H1 (cell line): ENCODE measurements at regions not wholly inside any gene's neighbourhood (a gene's known extent, or its start where the extent isn't known, plus 50 kb on each side); places are given as distances from the start of the nearest gene placed in this dataset.

Experiments used
- CTCF ChIA-PET: fragments of 300-600 bp; sonication (Branson Sonifier 250); formaldehyde crosslinking; loops from one replicate; lab custom pipeline; 2021; ENCODE audit not compliant: partially characterized antibody; lab: Charles Lee
- POLR2A ChIA-PET: fragments of 300-600 bp; sonication (Branson Sonifier 250); formaldehyde crosslinking; loops from one replicate; lab custom pipeline; 2021; ENCODE audit warnings: inconsistent platforms; ENCODE audit not compliant: partially characterized antibody; lab: Charles Lee
- DNase-seq, 2 experiments: peaks; one replicate each; pipeline versions ENCODE4 v3.0.0 to v3.0.0-alpha.2; 2010 to 2022; ENCODE audit warnings: low spot score in 2 of 2, low read depth in 1 of 2, mixed read lengths in 1 of 2
- FAIRE-seq: peaks from 2 replicates; lab custom pipeline; 2011; peaks lifted over from hg19 to GRCh38; lab: Jason Lieb, UNC
- H2AFZ ChIP-seq: 2 replicates; pipeline ENCODE4 v1.8.1; 2012; ENCODE audit warnings: low read length, inconsistent platforms
- H2AK5ac ChIP-seq: 2 replicates; pipeline ENCODE4 v1.6.1; 2013; ENCODE audit warnings: low read depth, low read length
- H2BK120ac ChIP-seq: replicated peaks from 2 replicates; pipeline ENCODE3; 2013; ENCODE audit warnings: low read depth, low read length, inconsistent platforms
- H2BK12ac ChIP-seq: 2 replicates; pipeline ENCODE4 v1.6.1; 2013; ENCODE audit warnings: low read depth, low read length
- H2BK15ac ChIP-seq: 2 replicates; pipeline ENCODE4 v1.6.1; 2013; ENCODE audit warnings: low read length
- H2BK20ac ChIP-seq: 2 replicates; pipeline ENCODE4 v1.6.1; 2013; ENCODE audit warnings: low read length
- H2BK5ac ChIP-seq: 2 replicates; pipeline ENCODE4 v1.6.1; 2013; ENCODE audit warnings: low read depth, low read length
- H3K14ac ChIP-seq: 2 replicates; pipeline ENCODE4 v1.6.1; 2013; ENCODE audit warnings: inconsistent platforms; ENCODE audit not compliant: insufficient read length
- H3K18ac ChIP-seq: 2 replicates; pipeline ENCODE4 v1.6.1; 2013; ENCODE audit warnings: low read length; ENCODE audit errors: extremely low read depth
- H3K23ac ChIP-seq: 2 replicates; pipeline ENCODE4 v1.6.1; 2013; ENCODE audit warnings: inconsistent platforms; ENCODE audit not compliant: insufficient read length
- H3K23me2 ChIP-seq: 2 replicates; pipeline ENCODE4 v1.6.1; 2013; ENCODE audit warnings: low read depth, low read length
- H3K27ac ChIP-seq: 2 replicates; pipeline ENCODE4 v1.6.1; 2011; ENCODE audit warnings: low read depth, low read length, inconsistent platforms
- H3K27me3 ChIP-seq, 4 experiments: replicated peaks in 1 of 4; 1 replicate in 1 of 4; 2 replicates in 3 of 4; pipeline versions ENCODE4 v1.6.1 to v1.8.1; 2011 to 2013; ENCODE audit warnings: low read length in 3 of 4, mild to moderate bottlenecking in 3 of 4, inconsistent platforms in 2 of 4, mixed read lengths in 2 of 4, moderate library complexity in 1 of 4; ENCODE audit not compliant: control insufficient read depth in 3 of 4, insufficient read depth in 3 of 4; ENCODE audit errors: extremely low read depth in 1 of 4
- H3K36me3 ChIP-seq, 4 experiments: 2 replicates each; pipeline versions ENCODE4 v1.6.1 to v1.8.1; 2011 to 2013; ENCODE audit warnings: mild to moderate bottlenecking in 4 of 4, low read length in 3 of 4, moderate library complexity in 2 of 4, control low read depth in 1 of 4, inconsistent platforms in 1 of 4; ENCODE audit not compliant: insufficient read depth in 4 of 4, control insufficient read depth in 2 of 4
- H3K4ac ChIP-seq: replicated peaks from 2 replicates; pipeline ENCODE3; 2013; ENCODE audit warnings: low read length, low read depth, mixed read lengths, inconsistent platforms; ENCODE audit not compliant: insufficient read length
- H3K4me1 ChIP-seq, 4 experiments: replicated peaks in 1 of 4; 1 replicate in 1 of 4; 2 replicates in 3 of 4; pipeline versions ENCODE4 v1.6.1 to v1.8.1; 2011 to 2013; ENCODE audit warnings: low read length in 3 of 4, inconsistent platforms in 2 of 4, mixed read lengths in 1 of 4; ENCODE audit not compliant: insufficient read depth in 4 of 4, control insufficient read depth in 3 of 4
- H3K4me2 ChIP-seq, 2 experiments: 2 replicates each; pipeline versions ENCODE4 v1.6.1 to v1.8.1; 2011 to 2013; ENCODE audit warnings: low read depth in 2 of 2, low read length in 2 of 2, control low read depth in 1 of 2, inconsistent platforms in 1 of 2, mild to moderate bottlenecking in 1 of 2; ENCODE audit not compliant: insufficient read depth in 1 of 2
- H3K4me3 ChIP-seq, 4 experiments: fragments of 200-600, 300-600 bp in 1 of 4; sonication (generic), shearing (Covaris generic), sonication (Bioruptor Twin) in 1 of 4; 2 replicates each; pipeline versions ENCODE4 v1.5.1 to v1.8.1; 2011 to 2016; ENCODE audit warnings: low read length in 4 of 4, low read depth in 3 of 4, control low read depth in 2 of 4, inconsistent platforms in 2 of 4, mild to moderate bottlenecking in 2 of 4, mixed read lengths in 1 of 4, moderate library complexity in 1 of 4; ENCODE audit not compliant: insufficient read depth in 2 of 4; ENCODE audit errors: extremely low read depth in 1 of 4
- H3K56ac ChIP-seq: replicated peaks from 2 replicates; pipeline ENCODE3; 2013; ENCODE audit warnings: low read depth, mild to moderate bottlenecking, mixed read lengths, low read length, inconsistent platforms; ENCODE audit not compliant: insufficient read length
- H3K79me1 ChIP-seq: 2 replicates; pipeline ENCODE4 v1.6.1; 2013; ENCODE audit warnings: low read depth, low read length, control low read depth
- H3K79me2 ChIP-seq, 2 experiments: 2 replicates each; pipeline versions ENCODE4 v1.6.1 to v1.8.1; 2012 to 2013; ENCODE audit warnings: low read length in 2 of 2, mild to moderate bottlenecking in 2 of 2, inconsistent platforms in 1 of 2; ENCODE audit not compliant: insufficient read depth in 2 of 2, control insufficient read depth in 1 of 2
- H3K9ac ChIP-seq, 4 experiments: replicated peaks in 1 of 4; 1 replicate in 1 of 4; 2 replicates in 3 of 4; pipeline versions ENCODE4 v1.6.1 to v1.8.1; 2011 to 2013; ENCODE audit warnings: low read depth in 3 of 4, low read length in 3 of 4, control low read depth in 2 of 4, mild to moderate bottlenecking in 2 of 4, moderate library complexity in 2 of 4, inconsistent platforms in 1 of 4; ENCODE audit errors: extremely low read depth in 1 of 4
- H3K9me3 ChIP-seq, 2 experiments: 2 replicates each; pipeline versions ENCODE4 v1.6.1 to v1.8.1; 2012 to 2013; ENCODE audit warnings: mild to moderate bottlenecking in 2 of 2, moderate library complexity in 2 of 2, control low read depth in 1 of 2, inconsistent platforms in 1 of 2, low read depth in 1 of 2, low read length in 1 of 2, mixed read lengths in 1 of 2; ENCODE audit not compliant: insufficient read depth in 2 of 2
- H4K20me1 ChIP-seq, 2 experiments: replicated peaks in 1 of 2; 2 replicates each; pipeline versions ENCODE3 to v1.8.1; 2011 to 2013; ENCODE audit warnings: inconsistent platforms in 2 of 2, low read length in 2 of 2, mild to moderate bottlenecking in 1 of 2; ENCODE audit not compliant: insufficient read depth in 2 of 2, control insufficient read depth in 1 of 2
- H4K5ac ChIP-seq: 2 replicates; pipeline ENCODE4 v1.6.1; 2013; ENCODE audit warnings: low read length, low read depth, mixed read lengths, inconsistent platforms; ENCODE audit not compliant: insufficient read length
- H4K8ac ChIP-seq: 2 replicates; pipeline ENCODE4 v1.8.0; 2013; ENCODE audit warnings: mild to moderate bottlenecking, moderate library complexity, low read length, inconsistent platforms; ENCODE audit not compliant: insufficient read depth; ENCODE audit errors: extremely low read depth
- H4K91ac ChIP-seq: replicated peaks from 2 replicates; pipeline ENCODE3; 2013; ENCODE audit warnings: low read length, mixed read lengths, inconsistent platforms; ENCODE audit not compliant: insufficient read length
- CBX5 ChIP-seq: fragments of 300-800, 300-1000 bp; sonication (generic); IDR thresholded peaks from 2 replicates; pipeline ENCODE4 v1.7.1; 2016; ENCODE audit warnings: antibody characterized with exemption, low read length, low read depth
- CBX8 ChIP-seq: fragments of 300-800, 300-1000 bp; sonication (generic); IDR thresholded peaks from 2 replicates; pipeline ENCODE4 v1.7.1; 2016; ENCODE audit warnings: low read depth, low read length, borderline replicate concordance
- CHD2 ChIP-seq: IDR thresholded peaks from 2 replicates; pipeline ENCODE4 v1.6.1; 2012; ENCODE audit warnings: low read length, improper control_type of control experiment
- CREB1 ChIP-seq: IDR thresholded peaks from 2 replicates; pipeline ENCODE4 v1.6.1; 2012; ENCODE audit warnings: inconsistent platforms
- CTBP2 ChIP-seq: IDR thresholded peaks from 2 replicates; pipeline ENCODE4 v1.7.0; 2011; ENCODE audit warnings: borderline replicate concordance, mild to moderate bottlenecking, moderate library complexity, mixed read lengths, low read length; ENCODE audit not compliant: insufficient read depth, insufficient read length
- EGR1 ChIP-seq: IDR thresholded peaks from 2 replicates; pipeline ENCODE4 v1.6.1; 2011; ENCODE audit warnings: low read depth, low read length, borderline replicate concordance
- JUN ChIP-seq: IDR thresholded peaks from 2 replicates; pipeline ENCODE4 v1.6.1; 2011; ENCODE audit warnings: low read depth, mild to moderate bottlenecking, improper control_type of control experiment, low read length
- POLR2A ChIP-seq, 2 experiments: IDR thresholded peaks; 1 replicate in 1 of 2; 2 replicates in 1 of 2; pipeline ENCODE4 v1.6.1; 2011; ENCODE audit warnings: low read depth in 2 of 2, low read length in 2 of 2, mild to moderate bottlenecking in 2 of 2; ENCODE audit errors: control extremely low read depth in 1 of 2
- POU5F1 ChIP-seq: IDR thresholded peaks from 2 replicates; pipeline ENCODE4 v1.6.1; 2011; ENCODE audit warnings: low read depth, mild to moderate bottlenecking, low read length, moderate library complexity
- RAD21 ChIP-seq, 2 experiments: IDR thresholded peaks in 1 of 2; conservative IDR thresholded peaks in 1 of 2; 2 replicates each; pipeline ENCODE4 v1.6.1; 2011; ENCODE audit warnings: low read depth in 2 of 2, low read length in 2 of 2, improper control_type of control experiment in 1 of 2, inconsistent platforms in 1 of 2, mild to moderate bottlenecking in 1 of 2, moderate library complexity in 1 of 2
- SAP30 ChIP-seq: fragments of 300-600 bp; sonication (generic); IDR thresholded peaks from 2 replicates; pipeline ENCODE4 v1.7.1; 2012; ENCODE audit warnings: low read length, moderate library complexity, mild to moderate bottlenecking, inconsistent platforms; ENCODE audit not compliant: insufficient read depth, insufficient replicate concordance
- TCF12 ChIP-seq: IDR thresholded peaks from 2 replicates; pipeline ENCODE4 v1.6.1; 2011; ENCODE audit warnings: low read depth, mild to moderate bottlenecking, low read length
- TEAD4 ChIP-seq: IDR thresholded peaks from 2 replicates; pipeline ENCODE4 v1.6.1; 2012; ENCODE audit warnings: low read depth, low read length, inconsistent platforms, mixed read lengths
- YY1 ChIP-seq: IDR thresholded peaks from 2 replicates; pipeline ENCODE4 v1.6.1; 2011; ENCODE audit warnings: low read depth, mild to moderate bottlenecking, low read length
- WGBS, 2 experiments: shearing (Covaris generic) in 1 of 2; methylation state at CpG; one replicate each; pipeline versions ENCODE4 v1.1.6 to v1.1.7; 2013 to 2015; ENCODE audit warnings: low lambda C conversion rate in 2 of 2, mixed read lengths in 2 of 2, inconsistent platforms in 1 of 2, low coverage in 1 of 2, missing lambda C conversion rate in 1 of 2; ENCODE audit not compliant: insufficient replicate concordance in 2 of 2, insufficient coverage in 1 of 2, insufficient read length in 1 of 2; ENCODE audit errors: extremely low coverage in 1 of 2, missing lambda C conversion rate in 1 of 2; 5-methylcytosine and 5-hydroxymethylcytosine counted together
- TF ChIP-seq, protein P1 (sequence below): IDR thresholded peaks from 2 replicates; pipeline ENCODE4 v1.6.1; 2011; ENCODE audit warnings: low read depth, mild to moderate bottlenecking, low read length; ENCODE audit not compliant: insufficient read depth

DNA sequence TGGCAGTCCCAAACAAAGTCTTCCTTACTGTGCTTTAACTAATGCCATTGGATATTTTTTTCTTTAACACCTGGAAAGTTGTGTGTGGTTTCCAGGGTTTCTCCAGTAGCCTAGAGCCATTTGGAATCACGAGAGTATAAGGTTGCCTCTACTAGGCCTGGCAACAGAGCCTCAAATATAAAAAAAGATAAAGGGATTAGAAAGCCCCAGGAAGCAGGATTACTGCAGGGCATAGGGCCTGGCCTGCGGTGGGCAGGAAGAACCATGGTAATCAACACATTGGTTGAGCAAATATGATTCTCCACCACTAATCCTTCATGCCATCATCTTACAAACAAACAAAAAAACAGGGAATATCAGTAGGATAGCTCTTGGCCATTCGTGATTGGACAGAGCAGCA lies 177.8 kb upstream of the GGTLC1 start:
- CTCF ChIA-PET: interaction anchor here (1.7 to 1.9 kb wide), 2 partner anchors 8 to 12 kb away, joined by 4 to 7 read pairs; no protein-coding TSS in a partner anchor
- Histone ChIP-seq H4K5ac (no peak overlapping the region), H2BK12ac (0 out of 2 replicates have a peak overlapping the region, but pooled peaks have one; percentile 75)
- no peak for TF ChIP-seq POU5F1
- TF ChIP-seq CREB1: no peak
- no peak for TF ChIP-seq TEAD4
- TF ChIP-seq CHD2: no peak
- TF ChIP-seq EGR1: no peak
- no peak for TF ChIP-seq TCF12
- no peak for TF ChIP-seq RAD21 (IDR thresholded peaks at IDR 0.05 in 1 of 2, conservative IDR thresholded peaks at IDR 0.05 in 1 of 2; ENCODE audit: low read depth in 2 of 2, low read length in 2 of 2)
- no peak for TF ChIP-seq CBX8
- no peak for TF ChIP-seq SAP30
- no peak for TF ChIP-seq CBX5
- TF ChIP-seq CTBP2: no peak
- TF ChIP-seq, protein P1, sequence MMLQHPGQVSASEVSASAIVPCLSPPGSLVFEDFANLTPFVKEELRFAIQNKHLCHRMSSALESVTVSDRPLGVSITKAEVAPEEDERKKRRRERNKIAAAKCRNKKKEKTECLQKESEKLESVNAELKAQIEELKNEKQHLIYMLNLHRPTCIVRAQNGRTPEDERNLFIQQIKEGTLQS: no peak
- no peak for TF ChIP-seq JUN
- TF ChIP-seq YY1: no peak
- TF ChIP-seq POLR2A (IDR thresholded peaks at IDR 0.05; ENCODE audit: control extremely low read depth in 1 of 2, low read depth in 2 of 2, low read length in 2 of 2): no peak

More for the DNA sequence above, 177.8 kb upstream of the GGTLC1 start:
- Histone ChIP-seq H3K4me2 (no peak overlapping the region), H3K4me1 (peaks cover 0 to 4% (median 2%) of the 10 kb centered on the region in 4 experiments; a peak in 5 of 7 replicates), H3K9ac (no peak overlapping the region), H2AFZ (0 out of 2 replicates have a peak overlapping the region, but pooled peaks have one; percentile 67), H3K18ac (no peak overlapping the region), H3K79me2 (no peaks in the 10 kb centered on the region), H3K14ac (no peak overlapping the region), H2BK15ac (no peak overlapping the region), H3K23ac (no peak overlapping the region), H2BK20ac (no peak overlapping the region), H2AK5ac (no peak overlapping the region), H3K9me3 (no peaks in the 10 kb centered on the region), H3K79me1 (no peaks in the 10 kb centered on the region), H3K4me3 (no peak overlapping the region), H4K20me1 (no peaks in the 10 kb centered on the region), H4K8ac (no peak overlapping the region), H2BK5ac (no peak overlapping the region), H3K27me3 (peaks cover 0 to 1% (median 0%) of the 10 kb centered on the region in 4 experiments; a peak in 1 of 7 replicates), H3K4ac (no peak overlapping the region), H3K36me3 (no peaks in the 10 kb centered on the region), H3K56ac (no peak overlapping the region), H2BK120ac (no peak overlapping the region), H4K91ac (no peak overlapping the region), H3K23me2 (no peaks in the 10 kb centered on the region), H3K27ac (no peak overlapping the region)
- 95% methylated on average over 3 of the region's 3 CpGs; no CpG with 5 or more reads in 1 of the 2 experiments for WGBS, 2 experiments
- FAIRE-seq: no peak
- POLR2A ChIA-PET: no interaction called here
- no peak for DNase-seq
